Putamen (tissue), 1 donor: ENCODE measurements at regions not wholly inside any gene's neighbourhood (a gene's known extent, or its start where the extent isn't known, plus 50 kb on each side); places are given as distances from the start of the nearest gene placed in this dataset.

ENCODE experiments used
- DNase-seq: peaks from one replicate; pipeline ENCODE4 v3.0.0-alpha.2; 2016; ENCODE audit warnings: low spot score

GRCh38 chr5:164394686-164395194 lies 889.3 kb downstream of the MAT2B start:
- DNase-seq: no peak

- DNase-seq: no peak
Measured at GRCh38 chr5:164412531-164412930, 907.1 kb downstream of the MAT2B start.

GRCh38 chr5:164420161-164420560 lies 914.7 kb downstream of the MAT2B start:
- no peak for DNase-seq

- no peak for DNase-seq
Measured at GRCh38 chr5:164422400-164422799, 917.0 kb downstream of the MAT2B start.

GRCh38 chr5:164431634-164432304 lies 926.4 kb downstream of the MAT2B start:
- DNase-seq: no peak

- DNase-seq: no peak
Measured at GRCh38 chr5:164433106-164433870, 927.9 kb downstream of the MAT2B start.

- DNase-seq: no peak
Measured at GRCh38 chr5:164435576-164435975, 930.2 kb downstream of the MAT2B start.

GRCh38 chr5:164439799-164440198 lies 934.4 kb downstream of the MAT2B start:
- DNase-seq: no peak

GRCh38 chr5:164449460-164449859 lies 944.0 kb downstream of the MAT2B start:
- no peak for DNase-seq

- DNase-seq: no peak
Measured at GRCh38 chr5:164466033-164466432, 960.6 kb downstream of the MAT2B start.

GRCh38 chr5:164470312-164470711 lies 964.9 kb downstream of the MAT2B start:
- no peak for DNase-seq

- DNase-seq: no peak
Measured at GRCh38 chr5:164472165-164472564, 966.7 kb downstream of the MAT2B start.

GRCh38 chr5:164475339-164475977 lies 970.0 kb downstream of the MAT2B start:
- no peak for DNase-seq

- DNase-seq: no peak
Measured at GRCh38 chr5:164481270-164481669, 975.9 kb downstream of the MAT2B start.

- DNase-seq: no peak
Measured at GRCh38 chr5:164482351-164482750, 976.9 kb downstream of the MAT2B start.

GRCh38 chr5:164484948-164485347 lies 979.5 kb downstream of the MAT2B start:
- no peak for DNase-seq

GRCh38 chr5:164487939-164488338 lies 982.5 kb downstream of the MAT2B start:
- DNase-seq: no peak

- DNase-seq: no peak
Measured at GRCh38 chr5:164497311-164498064, 992.1 kb downstream of the MAT2B start.

- peak; percentile 35 for DNase-seq
Measured at GRCh38 chr5:164498438-164498837, 993.0 kb downstream of the MAT2B start.

- no peak for DNase-seq
Measured at GRCh38 chr5:164500856-164501255, 995.4 kb downstream of the MAT2B start.

- DNase-seq: no peak
Measured at GRCh38 chr5:164501344-164501743, 995.9 kb downstream of the MAT2B start.

- peak; percentile 67 for DNase-seq
Measured at GRCh38 chr5:164504141-164504772, 998.8 kb downstream of the MAT2B start.
